ENCODE measurements at regions not wholly inside any gene's neighbourhood (a gene's known extent, or its start where the extent isn't known, plus 50 kb on each side); places are given as distances from the start of the nearest gene placed in this dataset.

DNA sequence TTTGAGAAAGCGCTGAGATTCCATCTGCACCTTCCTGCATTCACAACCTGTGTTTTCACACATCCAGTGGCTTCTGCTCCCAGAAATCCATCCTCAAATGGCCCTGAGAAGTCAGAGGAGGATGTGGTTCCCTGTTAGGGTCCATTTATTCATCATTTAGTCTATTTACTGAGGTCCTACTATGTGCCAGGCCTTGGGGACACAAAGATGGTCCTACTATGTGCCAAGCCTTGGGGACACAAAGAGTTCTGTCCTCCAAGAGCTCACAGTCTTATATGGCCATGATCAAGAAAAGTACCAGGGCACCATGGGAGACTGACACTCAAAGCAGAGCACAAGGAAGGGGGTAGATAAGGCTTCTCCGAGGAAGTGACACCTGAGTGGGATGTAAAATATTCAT is 147.1 kb upstream of the ATP1B1 start:
- ATAC-seq = no peak; the same call in 2 of the 3 replicates
- TF ChIP-seq ZFP3 (CRISPR knock-in tag; IDR thresholded peaks at IDR 0.05) = no peak
- no peak for TF ChIP-seq OSR1 (CRISPR knock-in tag; IDR thresholded peaks at IDR 0.05)
- TF ChIP-seq ZFP30 (CRISPR knock-in tag; IDR thresholded peaks at IDR 0.05) = no peak
- no peak for TF ChIP-seq CSDC2 (CRISPR knock-in tag; IDR thresholded peaks at IDR 0.05)
- TF ChIP-seq ARNTL (CRISPR knock-in tag; IDR thresholded peaks at IDR 0.05; ENCODE audit: borderline replicate concordance, low read depth) = no peak
- TF ChIP-seq, protein P1, sequence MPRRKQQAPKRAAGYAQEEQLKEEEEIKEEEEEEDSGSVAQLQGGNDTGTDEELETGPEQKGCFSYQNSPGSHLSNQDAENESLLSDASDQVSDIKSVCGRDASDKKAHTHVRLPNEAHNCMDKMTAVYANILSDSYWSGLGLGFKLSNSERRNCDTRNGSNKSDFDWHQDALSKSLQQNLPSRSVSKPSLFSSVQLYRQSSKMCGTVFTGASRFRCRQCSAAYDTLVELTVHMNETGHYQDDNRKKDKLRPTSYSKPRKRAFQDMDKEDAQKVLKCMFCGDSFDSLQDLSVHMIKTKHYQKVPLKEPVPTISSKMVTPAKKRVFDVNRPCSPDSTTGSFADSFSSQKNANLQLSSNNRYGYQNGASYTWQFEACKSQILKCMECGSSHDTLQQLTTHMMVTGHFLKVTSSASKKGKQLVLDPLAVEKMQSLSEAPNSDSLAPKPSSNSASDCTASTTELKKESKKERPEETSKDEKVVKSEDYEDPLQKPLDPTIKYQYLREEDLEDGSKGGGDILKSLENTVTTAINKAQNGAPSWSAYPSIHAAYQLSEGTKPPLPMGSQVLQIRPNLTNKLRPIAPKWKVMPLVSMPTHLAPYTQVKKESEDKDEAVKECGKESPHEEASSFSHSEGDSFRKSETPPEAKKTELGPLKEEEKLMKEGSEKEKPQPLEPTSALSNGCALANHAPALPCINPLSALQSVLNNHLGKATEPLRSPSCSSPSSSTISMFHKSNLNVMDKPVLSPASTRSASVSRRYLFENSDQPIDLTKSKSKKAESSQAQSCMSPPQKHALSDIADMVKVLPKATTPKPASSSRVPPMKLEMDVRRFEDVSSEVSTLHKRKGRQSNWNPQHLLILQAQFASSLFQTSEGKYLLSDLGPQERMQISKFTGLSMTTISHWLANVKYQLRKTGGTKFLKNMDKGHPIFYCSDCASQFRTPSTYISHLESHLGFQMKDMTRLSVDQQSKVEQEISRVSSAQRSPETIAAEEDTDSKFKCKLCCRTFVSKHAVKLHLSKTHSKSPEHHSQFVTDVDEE (CRISPR knock-in tag; IDR thresholded peaks at IDR 0.05) = no peak
- TF ChIP-seq ESRRG (CRISPR knock-in tag; IDR thresholded peaks at IDR 0.05) = no peak
- TF ChIP-seq TCF4 (CRISPR knock-in tag; IDR thresholded peaks at IDR 0.05; ENCODE audit: borderline replicate concordance) = no peak
- TF ChIP-seq, protein P2, sequence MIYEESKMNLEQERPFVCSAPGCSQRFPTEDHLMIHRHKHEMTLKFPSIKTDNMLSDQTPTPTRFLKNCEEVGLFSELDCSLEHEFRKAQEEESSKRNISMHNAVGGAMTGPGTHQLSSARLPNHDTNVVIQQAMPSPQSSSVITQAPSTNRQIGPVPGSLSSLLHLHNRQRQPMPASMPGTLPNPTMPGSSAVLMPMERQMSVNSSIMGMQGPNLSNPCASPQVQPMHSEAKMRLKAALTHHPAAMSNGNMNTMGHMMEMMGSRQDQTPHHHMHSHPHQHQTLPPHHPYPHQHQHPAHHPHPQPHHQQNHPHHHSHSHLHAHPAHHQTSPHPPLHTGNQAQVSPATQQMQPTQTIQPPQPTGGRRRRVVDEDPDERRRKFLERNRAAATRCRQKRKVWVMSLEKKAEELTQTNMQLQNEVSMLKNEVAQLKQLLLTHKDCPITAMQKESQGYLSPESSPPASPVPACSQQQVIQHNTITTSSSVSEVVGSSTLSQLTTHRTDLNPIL (CRISPR knock-in tag; IDR thresholded peaks at IDR 0.05; ENCODE audit: low read depth) = no peak
- no peak for TF ChIP-seq TOX (CRISPR knock-in tag; IDR thresholded peaks at IDR 0.05; ENCODE audit: borderline replicate concordance)
- TF ChIP-seq, protein P3, sequence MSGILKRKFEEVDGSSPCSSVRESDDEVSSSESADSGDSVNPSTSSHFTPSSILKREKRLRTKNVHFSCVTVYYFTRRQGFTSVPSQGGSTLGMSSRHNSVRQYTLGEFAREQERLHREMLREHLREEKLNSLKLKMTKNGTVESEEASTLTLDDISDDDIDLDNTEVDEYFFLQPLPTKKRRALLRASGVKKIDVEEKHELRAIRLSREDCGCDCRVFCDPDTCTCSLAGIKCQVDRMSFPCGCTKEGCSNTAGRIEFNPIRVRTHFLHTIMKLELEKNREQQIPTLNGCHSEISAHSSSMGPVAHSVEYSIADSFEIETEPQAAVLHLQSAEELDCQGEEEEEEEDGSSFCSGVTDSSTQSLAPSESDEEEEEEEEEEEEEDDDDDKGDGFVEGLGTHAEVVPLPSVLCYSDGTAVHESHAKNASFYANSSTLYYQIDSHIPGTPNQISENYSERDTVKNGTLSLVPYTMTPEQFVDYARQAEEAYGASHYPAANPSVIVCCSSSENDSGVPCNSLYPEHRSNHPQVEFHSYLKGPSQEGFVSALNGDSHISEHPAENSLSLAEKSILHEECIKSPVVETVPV (CRISPR knock-in tag; IDR thresholded peaks at IDR 0.05) = no peak
- TF ChIP-seq BACH2 (CRISPR knock-in tag; IDR thresholded peaks at IDR 0.05; ENCODE audit: borderline replicate concordance) = no peak
- TF ChIP-seq SNAI2 (CRISPR knock-in tag; IDR thresholded peaks at IDR 0.05) = no peak

DNA sequence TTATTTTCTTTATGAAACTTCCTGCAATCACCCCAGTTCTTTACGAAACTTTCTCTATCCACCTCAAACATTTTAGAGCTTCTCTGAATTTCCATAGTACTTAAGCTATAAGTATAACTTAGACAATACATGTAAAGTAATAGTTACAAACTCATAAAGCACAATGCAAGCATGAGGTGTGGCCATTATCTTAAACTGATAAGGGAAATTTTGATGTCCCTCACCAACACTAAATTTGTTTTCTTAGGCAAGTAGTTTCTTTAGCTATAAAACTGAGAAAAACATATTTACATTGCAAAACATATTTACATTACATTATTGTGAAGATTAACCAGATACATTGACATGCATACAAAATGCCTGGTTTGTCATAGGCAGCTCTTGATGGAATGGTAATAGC is 146.4 kb upstream of the ATP1B1 start:
- ATAC-seq = no peak
- TF ChIP-seq, protein P1 (CRISPR knock-in tag; IDR thresholded peaks at IDR 0.05) = no peak
- TF ChIP-seq, protein P4, sequence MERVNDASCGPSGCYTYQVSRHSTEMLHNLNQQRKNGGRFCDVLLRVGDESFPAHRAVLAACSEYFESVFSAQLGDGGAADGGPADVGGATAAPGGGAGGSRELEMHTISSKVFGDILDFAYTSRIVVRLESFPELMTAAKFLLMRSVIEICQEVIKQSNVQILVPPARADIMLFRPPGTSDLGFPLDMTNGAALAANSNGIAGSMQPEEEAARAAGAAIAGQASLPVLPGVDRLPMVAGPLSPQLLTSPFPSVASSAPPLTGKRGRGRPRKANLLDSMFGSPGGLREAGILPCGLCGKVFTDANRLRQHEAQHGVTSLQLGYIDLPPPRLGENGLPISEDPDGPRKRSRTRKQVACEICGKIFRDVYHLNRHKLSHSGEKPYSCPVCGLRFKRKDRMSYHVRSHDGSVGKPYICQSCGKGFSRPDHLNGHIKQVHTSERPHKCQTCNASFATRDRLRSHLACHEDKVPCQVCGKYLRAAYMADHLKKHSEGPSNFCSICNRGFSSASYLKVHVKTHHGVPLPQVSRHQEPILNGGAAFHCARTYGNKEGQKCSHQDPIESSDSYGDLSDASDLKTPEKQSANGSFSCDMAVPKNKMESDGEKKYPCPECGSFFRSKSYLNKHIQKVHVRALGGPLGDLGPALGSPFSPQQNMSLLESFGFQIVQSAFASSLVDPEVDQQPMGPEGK (CRISPR knock-in tag; IDR thresholded peaks at IDR 0.05; ENCODE audit: borderline replicate concordance) = no peak
- TF ChIP-seq BACH2 (CRISPR knock-in tag; IDR thresholded peaks at IDR 0.05; ENCODE audit: borderline replicate concordance) = no peak

DNA sequence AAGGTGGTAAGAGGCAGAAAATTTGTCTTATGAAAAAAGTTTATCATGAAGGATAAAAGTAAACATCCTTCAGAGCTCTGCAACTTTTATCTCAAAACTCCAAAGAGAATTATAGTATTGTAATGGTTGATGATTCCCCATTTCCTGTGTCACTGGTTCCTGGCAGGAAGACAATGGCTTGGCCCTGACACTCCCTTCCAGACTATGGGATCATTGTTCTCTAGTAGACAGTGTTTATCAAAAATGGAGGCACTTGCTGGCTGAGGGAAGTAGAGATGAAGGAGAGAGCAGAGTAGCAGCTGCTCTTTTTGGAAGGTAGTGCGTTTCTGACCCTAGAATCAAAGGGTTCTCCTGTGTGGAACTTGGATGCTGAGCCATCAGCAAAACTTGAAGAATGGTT is 145.9 kb upstream of the ATP1B1 start:
- no peak for TF ChIP-seq ZNF70 (CRISPR knock-in tag; IDR thresholded peaks at IDR 0.05)
- no peak for TF ChIP-seq ISL1 (CRISPR knock-in tag; IDR thresholded peaks at IDR 0.05)

DNA sequence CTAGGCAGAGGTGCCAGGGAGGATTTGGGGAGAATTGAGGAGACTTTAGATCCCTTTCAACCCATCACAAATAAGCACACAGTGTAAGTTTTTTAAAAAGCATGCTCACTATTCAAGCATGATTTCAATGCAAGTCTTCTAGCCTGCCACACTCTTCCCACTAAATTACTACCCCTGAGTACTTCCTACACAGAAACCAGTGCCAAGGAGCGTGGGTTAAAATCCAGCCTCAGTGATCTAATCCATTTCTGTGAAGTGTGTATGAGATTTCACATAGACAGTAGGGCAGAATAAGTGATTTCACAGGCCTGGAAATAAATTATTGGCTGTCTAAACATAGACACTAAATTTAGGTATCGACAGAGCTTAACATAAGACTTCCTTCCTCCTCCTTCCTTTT is 142.9 kb upstream of the ATP1B1 start:
- ATAC-seq = no peak
- no peak for TF ChIP-seq ZNF70 (CRISPR knock-in tag; IDR thresholded peaks at IDR 0.05)

More for the DNA sequence above, 145.9 kb upstream of the ATP1B1 start:
- ATAC-seq = no peak

DNA sequence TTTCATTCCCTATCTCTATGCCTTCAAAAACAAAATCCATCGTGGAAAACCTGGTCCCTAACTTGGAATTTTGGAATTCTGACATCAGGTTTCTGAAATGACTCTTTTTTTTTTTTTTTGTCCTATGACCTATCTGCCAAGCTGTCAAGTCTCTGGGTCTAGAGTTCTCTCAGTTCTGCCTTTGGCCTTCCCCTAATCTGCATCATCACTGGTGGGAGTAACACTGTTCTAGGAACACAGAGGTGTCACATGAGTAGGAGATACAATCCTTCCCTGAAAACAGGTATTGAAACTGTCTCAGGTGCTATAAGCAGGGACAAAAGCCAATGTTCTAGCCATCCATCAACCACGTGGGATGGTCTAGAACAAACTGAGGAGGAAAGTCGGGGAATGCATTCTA is 142.0 kb upstream of the ATP1B1 start:
- no peak for ATAC-seq
- TF ChIP-seq, protein P3 (CRISPR knock-in tag; IDR thresholded peaks at IDR 0.05) = no peak
- no peak for TF ChIP-seq ZNF70 (CRISPR knock-in tag; IDR thresholded peaks at IDR 0.05)
- no peak for TF ChIP-seq SNAI2 (CRISPR knock-in tag; IDR thresholded peaks at IDR 0.05)
- no peak for TF ChIP-seq GLIS3 (CRISPR knock-in tag; IDR thresholded peaks at IDR 0.05)
- TF ChIP-seq PPARA (CRISPR knock-in tag; IDR thresholded peaks at IDR 0.05; ENCODE audit: borderline replicate concordance) = no peak
- no peak for TF ChIP-seq OSR1 (CRISPR knock-in tag; IDR thresholded peaks at IDR 0.05)
- no peak for TF ChIP-seq ZNF8 (CRISPR knock-in tag; IDR thresholded peaks at IDR 0.05)
- TF ChIP-seq TCF4 (CRISPR knock-in tag; IDR thresholded peaks at IDR 0.05; ENCODE audit: borderline replicate concordance) = no peak
- no peak for TF ChIP-seq ZFP3 (CRISPR knock-in tag; IDR thresholded peaks at IDR 0.05)
- TF ChIP-seq, protein P2 (CRISPR knock-in tag; IDR thresholded peaks at IDR 0.05; ENCODE audit: low read depth) = no peak
- TF ChIP-seq ZFP30 (CRISPR knock-in tag; IDR thresholded peaks at IDR 0.05) = no peak
- no peak for TF ChIP-seq ESRRG (CRISPR knock-in tag; IDR thresholded peaks at IDR 0.05)
- TF ChIP-seq ISL1 (CRISPR knock-in tag; IDR thresholded peaks at IDR 0.05) = no peak
- no peak for TF ChIP-seq ARNTL (CRISPR knock-in tag; IDR thresholded peaks at IDR 0.05; ENCODE audit: borderline replicate concordance, low read depth)
- no peak for TF ChIP-seq TOX (CRISPR knock-in tag; IDR thresholded peaks at IDR 0.05; ENCODE audit: borderline replicate concordance)
- TF ChIP-seq ZC3H10 (CRISPR knock-in tag; IDR thresholded peaks at IDR 0.05) = no peak
